ENCODE measurements at regions not wholly inside any gene's neighbourhood (a gene's known extent, or its start where the extent isn't known, plus 50 kb on each side); places are given as distances from the start of the nearest gene placed in this dataset.

DNA sequence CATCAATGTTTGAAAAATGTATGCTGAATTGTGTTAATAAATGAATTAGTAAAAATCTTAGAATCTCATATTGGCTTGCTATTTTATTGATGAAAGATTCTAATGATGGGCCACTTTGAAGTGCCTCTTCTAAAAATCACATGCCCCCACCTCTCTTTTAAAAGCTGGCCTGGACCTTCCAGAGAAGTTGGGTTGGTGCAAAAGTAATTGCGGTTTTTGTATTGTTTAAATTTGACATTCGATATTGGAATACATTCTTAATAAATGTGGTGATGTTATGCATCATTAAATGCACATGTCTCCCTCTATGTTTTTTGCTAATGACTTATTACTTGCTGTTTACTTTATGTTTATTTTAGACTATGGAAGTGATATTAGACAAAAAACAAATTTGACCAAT, 314.6 kb upstream of the C16orf82 start:
- BruUV-seq (replicated peaks), result no TSS peak
- Histone ChIP-seq H3K36me3 (ENCODE audit: control insufficient read depth, insufficient read depth, low read length) (no peaks in the 10 kb centered on the region), H3K4me3 (ENCODE audit: low read depth, low read length) (no peak overlapping the region), H3K4me1 (no peaks in the 10 kb centered on the region), H3K27me3 (replicated peaks; ENCODE audit: control insufficient read depth, insufficient read depth, low read length) (no peaks in the 10 kb centered on the region), H3K9me3 (no peaks in the 10 kb centered on the region)
- intact Hi-C loops (cut with micrococcal nuclease; ENCODE audit: unreplicated experiment), result no loop called here
- no peak overlapping the region for H3K4me3 Mint-ChIP-seq (ENCODE audit: unreplicated experiment)
- no peaks in the 10 kb centered on the region for H3K36me3 Mint-ChIP-seq (ENCODE audit: insufficient read depth, unreplicated experiment)
- peaks cover 6% of the 10 kb centered on the region for H3K27me3 Mint-ChIP-seq (ENCODE audit: insufficient read depth, unreplicated experiment)
- ChIA-PET POLR2A (no interaction called here), CTCF (no interaction called here)
- no peak overlapping the region for H3K27ac Mint-ChIP-seq (ENCODE audit: unreplicated experiment)
- peaks cover 8% of the 10 kb centered on the region for H3K9me3 Mint-ChIP-seq (ENCODE audit: unreplicated experiment)
- no peaks in the 10 kb centered on the region for H3K4me1 Mint-ChIP-seq (ENCODE audit: low read depth, unreplicated experiment)
- DNase-seq, result no peak
- TF ChIP-seq, protein P1, sequence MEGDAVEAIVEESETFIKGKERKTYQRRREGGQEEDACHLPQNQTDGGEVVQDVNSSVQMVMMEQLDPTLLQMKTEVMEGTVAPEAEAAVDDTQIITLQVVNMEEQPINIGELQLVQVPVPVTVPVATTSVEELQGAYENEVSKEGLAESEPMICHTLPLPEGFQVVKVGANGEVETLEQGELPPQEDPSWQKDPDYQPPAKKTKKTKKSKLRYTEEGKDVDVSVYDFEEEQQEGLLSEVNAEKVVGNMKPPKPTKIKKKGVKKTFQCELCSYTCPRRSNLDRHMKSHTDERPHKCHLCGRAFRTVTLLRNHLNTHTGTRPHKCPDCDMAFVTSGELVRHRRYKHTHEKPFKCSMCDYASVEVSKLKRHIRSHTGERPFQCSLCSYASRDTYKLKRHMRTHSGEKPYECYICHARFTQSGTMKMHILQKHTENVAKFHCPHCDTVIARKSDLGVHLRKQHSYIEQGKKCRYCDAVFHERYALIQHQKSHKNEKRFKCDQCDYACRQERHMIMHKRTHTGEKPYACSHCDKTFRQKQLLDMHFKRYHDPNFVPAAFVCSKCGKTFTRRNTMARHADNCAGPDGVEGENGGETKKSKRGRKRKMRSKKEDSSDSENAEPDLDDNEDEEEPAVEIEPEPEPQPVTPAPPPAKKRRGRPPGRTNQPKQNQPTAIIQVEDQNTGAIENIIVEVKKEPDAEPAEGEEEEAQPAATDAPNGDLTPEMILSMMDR (IDR thresholded peaks at IDR 0.05; ENCODE audit: insufficient read depth in 1 of 2, low read depth in 1 of 2, low read length in 1 of 2, severe bottlenecking in 1 of 2, unreplicated experiment in 1 of 2), result no peak

DNA sequence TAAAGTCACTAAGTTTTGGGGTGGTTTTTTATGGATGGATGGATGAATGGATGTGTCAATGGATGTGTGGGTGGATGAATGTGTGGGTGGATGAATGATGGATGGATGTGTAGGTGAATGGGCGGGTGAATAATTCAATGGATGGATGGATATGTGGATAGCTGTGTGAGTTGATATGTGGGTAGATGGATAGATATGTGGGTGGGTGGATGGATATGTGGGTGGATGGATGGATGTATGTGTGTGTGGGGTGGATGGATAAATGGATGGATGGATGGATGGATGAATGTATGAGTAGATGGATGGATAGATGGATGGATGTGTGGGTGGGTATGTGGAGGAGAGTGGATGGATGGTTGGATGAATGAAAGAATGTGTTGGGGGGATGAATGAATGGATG, 310.1 kb upstream of the C16orf82 start:
- intact Hi-C loops (cut with micrococcal nuclease; ENCODE audit: unreplicated experiment), result no loop called here
- Histone ChIP-seq H3K27me3 (replicated peaks; ENCODE audit: control insufficient read depth, insufficient read depth, low read length) (no peaks in the 10 kb centered on the region), H3K9me3 (no peaks in the 10 kb centered on the region), H3K4me1 (no peaks in the 10 kb centered on the region), H3K36me3 (ENCODE audit: control insufficient read depth, insufficient read depth, low read length) (no peaks in the 10 kb centered on the region), H3K4me3 (ENCODE audit: low read depth, low read length) (no peak overlapping the region)
- no peaks in the 10 kb centered on the region for H3K4me1 Mint-ChIP-seq (ENCODE audit: low read depth, unreplicated experiment)
- ChIA-PET POLR2A (no interaction called here), CTCF (no interaction called here)
- DNase-seq, result no peak
- H3K36me3 Mint-ChIP-seq (ENCODE audit: insufficient read depth, unreplicated experiment), result no peaks in the 10 kb centered on the region
- no TSS peak for BruUV-seq (replicated peaks)
- H3K9me3 Mint-ChIP-seq (ENCODE audit: unreplicated experiment), result peaks cover 14% of the 10 kb centered on the region
- no peak overlapping the region for H3K27ac Mint-ChIP-seq (ENCODE audit: unreplicated experiment)
- H3K27me3 Mint-ChIP-seq (ENCODE audit: insufficient read depth, unreplicated experiment), result peaks cover 2% of the 10 kb centered on the region
- no peak overlapping the region for H3K4me3 Mint-ChIP-seq (ENCODE audit: unreplicated experiment)
- TF ChIP-seq, protein P1 (IDR thresholded peaks at IDR 0.05; ENCODE audit: insufficient read depth in 1 of 2, low read depth in 1 of 2, low read length in 1 of 2, severe bottlenecking in 1 of 2, unreplicated experiment in 1 of 2), result no peak

DNA sequence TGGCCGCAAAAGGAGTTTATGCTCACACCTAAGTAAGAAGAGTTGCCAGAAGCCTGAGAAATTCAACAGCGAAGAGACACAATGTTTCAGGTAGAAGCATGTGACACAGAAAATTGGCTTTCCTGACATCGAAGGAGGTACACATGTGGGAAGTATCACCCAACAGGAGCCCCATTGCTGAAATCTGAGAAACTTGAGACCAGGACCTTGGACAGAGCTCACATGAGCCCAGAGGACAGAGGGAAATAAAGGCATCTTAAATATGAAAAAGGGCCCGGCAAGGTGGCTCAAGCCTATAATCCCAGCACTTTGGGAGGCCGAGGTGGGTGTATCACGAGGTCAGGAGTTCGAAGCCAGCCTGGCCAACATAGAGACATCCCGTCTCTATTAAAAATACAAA, 304.1 kb upstream of the C16orf82 start:
- Mint-ChIP-seq H3K27me3 (ENCODE audit: insufficient read depth, unreplicated experiment) (no peaks in the 10 kb centered on the region), H3K4me3 (ENCODE audit: unreplicated experiment) (no peak overlapping the region), H3K36me3 (ENCODE audit: insufficient read depth, unreplicated experiment) (no peaks in the 10 kb centered on the region), H3K9me3 (ENCODE audit: unreplicated experiment) (peaks cover 2% of the 10 kb centered on the region), H3K4me1 (ENCODE audit: low read depth, unreplicated experiment) (no peaks in the 10 kb centered on the region), H3K27ac (ENCODE audit: unreplicated experiment) (no peak overlapping the region)
- no peaks in the 10 kb centered on the region for H3K36me3 ChIP-seq (ENCODE audit: control insufficient read depth, insufficient read depth, low read length)
- no peak overlapping the region for H3K4me3 ChIP-seq (ENCODE audit: low read depth, low read length)
- intact Hi-C loops (cut with micrococcal nuclease; ENCODE audit: unreplicated experiment), result no loop called here
- ChIA-PET POLR2A (no interaction called here), CTCF (no interaction called here)
- no TSS peak for BruUV-seq (replicated peaks)
- DNase-seq, result no peak
- no peaks in the 10 kb centered on the region for H3K9me3 ChIP-seq
- H3K27me3 ChIP-seq (replicated peaks; ENCODE audit: control insufficient read depth, insufficient read depth, low read length), result no peaks in the 10 kb centered on the region
- TF ChIP-seq, protein P1 (IDR thresholded peaks at IDR 0.05; ENCODE audit: insufficient read depth in 1 of 2, low read depth in 1 of 2, low read length in 1 of 2, severe bottlenecking in 1 of 2, unreplicated experiment in 1 of 2), result no peak
- H3K4me1 ChIP-seq, result no peaks in the 10 kb centered on the region
